Thyroid gland (tissue), 4 donors: ENCODE measurements at regions not wholly inside any gene's neighbourhood (a gene's known extent, or its start where the extent isn't known, plus 50 kb on each side); places are given as distances from the start of the nearest gene placed in this dataset.

Experiments used
- CTCF ChIP-seq, 6 experiments: fragments of 200-600 bp in 3 of 6; fragments of 450-650 bp in 3 of 6; sonication (generic) in 3 of 6; IDR thresholded peaks; one replicate each; pipeline ENCODE4 v1.5.1; 2016 to 2019; ENCODE audit warnings: antibody characterized with exemption in 6 of 6, mild to moderate bottlenecking in 2 of 6, inconsistent platforms in 1 of 6, moderate library complexity in 1 of 6
- POLR2A ChIP-seq, 2 donors: fragments of 450-650 bp; IDR thresholded peaks; one replicate each; pipeline ENCODE4 v1.6.1; 2017; ENCODE audit warnings: antibody characterized with exemption in 2 of 2, mild to moderate bottlenecking in 2 of 2, moderate library complexity in 1 of 2

- TF ChIP-seq CTCF (IDR thresholded peaks at IDR 0.05), result no peak
- TF ChIP-seq POLR2A (IDR thresholded peaks at IDR 0.05), result no peak
Observed at GRCh38 chr20:11084508-11084907, 410.7 kb upstream of the JAG1 start.
